Testis (tissue), 2 donors: ENCODE measurements at regions not wholly inside any gene's neighbourhood (a gene's known extent, or its start where the extent isn't known, plus 50 kb on each side); places are given as distances from the start of the nearest gene placed in this dataset.

Experiments used
- CTCF ChIP-seq, 3 experiments: fragments of 450-650 bp in 2 of 3; fragments of 200-600 bp in 1 of 3; sonication (generic) in 1 of 3; IDR thresholded peaks; one replicate each; pipeline ENCODE4 v1.5.1; 2016 to 2019; ENCODE audit warnings: antibody characterized with exemption in 3 of 3, mild to moderate bottlenecking in 2 of 3, moderate library complexity in 1 of 3
- POLR2A ChIP-seq: fragments of 450-650 bp; IDR thresholded peaks from one replicate; pipeline ENCODE4 v1.6.1; 2017; ENCODE audit warnings: antibody characterized with exemption, mild to moderate bottlenecking, moderate library complexity

DNA sequence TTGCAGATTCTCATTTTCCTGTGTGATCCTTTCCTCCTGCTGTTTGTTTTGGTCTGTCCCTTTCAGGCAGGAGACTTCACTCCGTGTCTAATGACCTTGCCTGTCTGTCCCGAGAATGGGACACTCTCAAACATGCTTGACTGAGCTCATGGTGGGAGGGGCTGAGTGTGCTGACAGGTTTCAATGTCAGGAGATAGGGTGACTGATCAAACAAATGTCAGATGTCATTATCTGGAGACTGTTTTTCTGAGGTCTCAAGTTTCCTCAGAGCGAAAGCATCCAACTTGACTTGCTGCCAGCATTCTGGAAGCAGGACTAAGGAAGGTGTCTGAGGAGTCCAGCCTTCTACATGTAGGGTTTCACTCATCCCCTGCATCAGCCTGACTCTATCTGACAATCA lies 228.8 kb upstream of the KIAA1217 start:
- TF ChIP-seq CTCF (IDR thresholded peaks at IDR 0.05): no peak
- TF ChIP-seq POLR2A: no peak
